Body of pancreas (tissue), 4 donors: ENCODE measurements at regions not wholly inside any gene's neighbourhood (a gene's known extent, or its start where the extent isn't known, plus 50 kb on each side); places are given as distances from the start of the nearest gene placed in this dataset.

ENCODE experiments used
- ATAC-seq: fragments of 150-250 bp; one replicate; pipeline ENCODE4 v1.9.1; 2016
- DNase-seq, 4 donors: peaks; one replicate each; pipeline ENCODE4 v3.0.0-alpha.2; 2019
- H3K27ac ChIP-seq, 4 donors: fragments of 200-600 bp; sonication (generic); 1 replicate in 3 of 4; 2 replicates in 1 of 4; pipeline versions ENCODE4 v1.5.1 to v1.6.1; 2016 to 2019; ENCODE audit warnings: mild to moderate bottlenecking in 1 of 4, mixed read lengths in 1 of 4, moderate library complexity in 1 of 4
- H3K27me3 ChIP-seq, 2 donors: fragments of 200-600 bp; sonication (generic); one replicate each; pipeline ENCODE4 v1.6.0; 2016; ENCODE audit warnings: mild to moderate bottlenecking in 1 of 2
- H3K36me3 ChIP-seq, 2 donors: fragments of 200-600 bp; sonication (generic); replicated peaks in 1 of 2; 2 replicates each; pipeline ENCODE4 v1.5.1; 2016; ENCODE audit warnings: low read depth in 2 of 2; ENCODE audit not compliant: insufficient read depth in 1 of 2
- H3K4me1 ChIP-seq: fragments of 200-600 bp; sonication (generic); one replicate; pipeline ENCODE4 v1.6.0; 2016
- H3K4me3 ChIP-seq, 2 donors: fragments of 200-600 bp; sonication (generic); 1 replicate in 1 of 2; 2 replicates in 1 of 2; pipeline ENCODE4 v1.5.1; 2016 to 2019
- H3K9me3 ChIP-seq, 3 donors: fragments of 200-600 bp; sonication (generic); 1 replicate in 2 of 3; 2 replicates in 1 of 3; pipeline ENCODE4 v1.5.1; 2016
- POLR2A ChIP-seq, 3 donors: fragments of 450-650 bp; IDR thresholded peaks; one replicate each; pipeline ENCODE4 v1.6.1; 2016; ENCODE audit warnings: antibody characterized with exemption in 3 of 3, mild to moderate bottlenecking in 2 of 3
- WGBS, 2 donors: methylation state at CpG; one replicate each; pipeline ENCODE4 v1.1.5; 2017; 5-methylcytosine and 5-hydroxymethylcytosine counted together
- intact Hi-C: fragments of 100-400 bp; cut with DNase I; formaldehyde crosslinking; loops from one replicate; pipeline ENCODE4 v1.15.1; 2023
- TF ChIP-seq, protein P1 (sequence below), 7 experiments: fragments of 450-650 bp in 4 of 7; fragments of 200-600 bp in 3 of 7; sonication (generic) in 3 of 7; IDR thresholded peaks; one replicate each; pipeline ENCODE4 v1.5.1; 2016 to 2019; ENCODE audit warnings: antibody characterized with exemption in 7 of 7

DNA sequence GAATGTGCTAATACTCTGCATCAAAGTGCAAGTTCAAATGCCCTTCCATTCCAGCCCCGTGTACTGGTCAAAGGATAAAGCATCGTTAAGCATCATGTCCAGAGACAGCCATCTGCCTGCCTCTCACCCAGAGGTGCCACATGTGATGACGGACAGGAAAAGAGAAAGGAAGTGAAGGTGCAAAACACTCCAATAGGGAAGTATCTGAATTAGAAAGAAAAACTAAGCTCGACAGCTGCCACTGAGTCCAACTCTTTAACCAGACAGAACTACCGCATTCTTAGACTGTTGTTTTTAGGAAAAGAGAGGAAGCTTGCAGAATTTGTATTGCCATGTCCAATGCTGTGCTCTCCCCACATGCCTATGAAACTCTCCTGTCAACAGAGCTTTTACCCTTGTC lies 465.0 kb upstream of the SOX5 start:
- no peak for DNase-seq
- ATAC-seq: no peak
- intact Hi-C loops: no loop called here
- Histone ChIP-seq H3K27me3 (no peaks in the 10 kb centered on the region), H3K4me3 (no peak overlapping the region), H3K27ac (no peak overlapping the region), H3K4me1 (no peaks in the 10 kb centered on the region), H3K36me3 (no peaks in the 10 kb centered on the region), H3K9me3 (no peaks in the 10 kb centered on the region)
- 45 to 56% methylated on average over 5 of the region's 5 CpGs for WGBS, 2 donors
- TF ChIP-seq, protein P1, sequence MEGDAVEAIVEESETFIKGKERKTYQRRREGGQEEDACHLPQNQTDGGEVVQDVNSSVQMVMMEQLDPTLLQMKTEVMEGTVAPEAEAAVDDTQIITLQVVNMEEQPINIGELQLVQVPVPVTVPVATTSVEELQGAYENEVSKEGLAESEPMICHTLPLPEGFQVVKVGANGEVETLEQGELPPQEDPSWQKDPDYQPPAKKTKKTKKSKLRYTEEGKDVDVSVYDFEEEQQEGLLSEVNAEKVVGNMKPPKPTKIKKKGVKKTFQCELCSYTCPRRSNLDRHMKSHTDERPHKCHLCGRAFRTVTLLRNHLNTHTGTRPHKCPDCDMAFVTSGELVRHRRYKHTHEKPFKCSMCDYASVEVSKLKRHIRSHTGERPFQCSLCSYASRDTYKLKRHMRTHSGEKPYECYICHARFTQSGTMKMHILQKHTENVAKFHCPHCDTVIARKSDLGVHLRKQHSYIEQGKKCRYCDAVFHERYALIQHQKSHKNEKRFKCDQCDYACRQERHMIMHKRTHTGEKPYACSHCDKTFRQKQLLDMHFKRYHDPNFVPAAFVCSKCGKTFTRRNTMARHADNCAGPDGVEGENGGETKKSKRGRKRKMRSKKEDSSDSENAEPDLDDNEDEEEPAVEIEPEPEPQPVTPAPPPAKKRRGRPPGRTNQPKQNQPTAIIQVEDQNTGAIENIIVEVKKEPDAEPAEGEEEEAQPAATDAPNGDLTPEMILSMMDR (IDR thresholded peaks at IDR 0.05): no peak
- TF ChIP-seq POLR2A (IDR thresholded peaks at IDR 0.05): no peak

DNA sequence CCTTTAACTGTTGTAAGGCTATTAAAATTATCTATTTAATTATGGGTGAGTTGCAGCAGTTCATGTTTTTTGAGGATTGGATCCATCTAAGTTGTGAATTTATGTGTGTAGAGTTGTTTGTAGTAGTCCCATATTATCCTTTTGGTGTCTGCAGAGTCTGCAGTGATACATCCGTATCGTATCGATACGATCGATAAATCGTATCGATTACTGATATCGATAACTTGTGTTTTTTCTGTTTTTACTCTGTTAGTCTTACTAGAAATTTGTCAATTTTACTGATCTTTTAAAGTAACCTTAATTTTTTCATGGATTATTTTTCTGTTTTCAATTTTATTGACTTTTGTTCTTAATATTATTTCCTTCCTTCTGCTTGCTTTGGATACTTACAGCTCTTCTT lies 462.5 kb upstream of the SOX5 start:
- 92 to 94% methylated on average over 8 of the region's 8 CpGs for WGBS, 2 donors
- ATAC-seq (no peak), DNase-seq (no peak)
- Histone ChIP-seq H3K4me3 (no peak overlapping the region), H3K27ac (no peak overlapping the region), H3K27me3 (no peaks in the 10 kb centered on the region), H3K36me3 (no peaks in the 10 kb centered on the region), H3K4me1 (no peaks in the 10 kb centered on the region), H3K9me3 (no peaks in the 10 kb centered on the region)
- TF ChIP-seq POLR2A (IDR thresholded peaks at IDR 0.05): no peak
- TF ChIP-seq, protein P1 (IDR thresholded peaks at IDR 0.05): no peak
- intact Hi-C loops: no loop called here

DNA sequence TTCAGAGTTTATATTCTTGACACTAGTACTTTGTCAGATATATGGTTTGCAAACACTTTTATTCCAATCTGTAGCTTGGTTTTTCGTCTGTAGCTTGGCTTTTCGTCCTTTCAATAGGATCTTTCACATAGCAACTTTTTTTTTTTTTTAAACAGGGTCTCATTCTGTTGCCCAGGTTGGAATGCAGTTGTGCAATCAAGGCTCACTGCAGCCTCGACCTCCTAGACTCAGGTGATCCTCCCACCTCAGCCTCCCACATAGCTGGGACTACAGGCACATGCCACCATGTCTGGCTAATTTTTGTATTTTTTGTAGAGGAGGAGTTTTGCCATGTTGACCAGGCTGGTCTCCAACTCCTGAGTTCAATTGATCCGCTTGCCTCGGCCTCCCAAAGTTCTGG lies 460.4 kb upstream of the SOX5 start:
- no peak overlapping the region for H3K27ac ChIP-seq

DNA sequence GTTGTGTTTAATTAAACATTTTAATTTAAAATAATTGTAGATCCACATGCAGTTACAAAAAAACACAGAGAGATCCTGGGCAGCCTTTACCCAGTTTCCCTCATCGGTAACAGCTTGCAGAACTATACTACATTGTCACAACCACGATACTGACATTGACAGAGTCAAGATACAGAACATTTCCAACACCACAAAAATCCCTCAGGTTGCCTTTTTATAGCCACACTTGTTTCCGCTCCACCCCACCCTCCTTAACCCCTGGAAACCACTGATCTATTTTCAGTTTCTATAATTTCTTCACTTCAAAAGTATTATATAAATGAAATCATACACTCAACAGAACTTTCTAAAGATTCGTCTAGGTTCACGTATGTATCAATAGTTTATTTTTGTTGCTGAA lies 458.8 kb upstream of the SOX5 start:
- no peak for DNase-seq
- Histone ChIP-seq H3K36me3 (no peaks in the 10 kb centered on the region), H3K27ac (no peak overlapping the region), H3K9me3 (no peaks in the 10 kb centered on the region), H3K4me3 (no peak overlapping the region), H3K4me1 (no peaks in the 10 kb centered on the region), H3K27me3 (no peaks in the 10 kb centered on the region)
- 72 to 78% methylated on average over 5 of the region's 5 CpGs for WGBS, 2 donors
- intact Hi-C loops: no loop called here
- TF ChIP-seq, protein P1 (IDR thresholded peaks at IDR 0.05): no peak
- TF ChIP-seq POLR2A (IDR thresholded peaks at IDR 0.05): no peak
- no peak for ATAC-seq

More for the DNA sequence above, 460.4 kb upstream of the SOX5 start:
- Histone ChIP-seq H3K9me3 (no peaks in the 10 kb centered on the region), H3K4me3 (no peak overlapping the region), H3K4me1 (no peaks in the 10 kb centered on the region), H3K27me3 (no peaks in the 10 kb centered on the region), H3K36me3 (no peaks in the 10 kb centered on the region)
- TF ChIP-seq POLR2A (IDR thresholded peaks at IDR 0.05): no peak
- TF ChIP-seq, protein P1 (IDR thresholded peaks at IDR 0.05): no peak
- DNase-seq (no peak), ATAC-seq (no peak)
- intact Hi-C loops: no loop called here
- 57 to 72% methylated on average over 5 of the region's 5 CpGs for WGBS, 2 donors

DNA sequence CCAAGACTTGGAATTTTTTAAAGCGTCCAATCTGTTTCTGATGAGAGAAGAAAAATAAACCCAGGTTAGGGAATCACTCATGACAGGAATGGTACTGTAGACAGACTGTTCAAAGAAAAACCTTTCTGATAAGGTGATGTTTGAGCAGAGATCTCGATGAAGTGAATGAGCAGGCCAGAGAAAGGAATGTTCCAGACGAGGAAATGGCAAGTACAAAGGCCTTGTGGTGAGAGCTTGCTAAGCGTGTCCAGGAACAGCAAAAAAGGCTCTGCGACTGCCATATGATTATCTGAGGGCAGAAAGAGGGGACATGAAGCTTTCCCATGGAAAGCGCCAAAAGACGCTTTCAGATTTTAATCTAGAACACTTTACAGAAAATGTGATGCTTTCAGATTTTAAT lies 458.4 kb upstream of the SOX5 start:
- Histone ChIP-seq H3K36me3 (no peaks in the 10 kb centered on the region), H3K9me3 (no peaks in the 10 kb centered on the region), H3K27me3 (no peaks in the 10 kb centered on the region), H3K4me1 (no peaks in the 10 kb centered on the region), H3K27ac (no peak overlapping the region), H3K4me3 (no peak overlapping the region)
- no peak for TF ChIP-seq POLR2A (IDR thresholded peaks at IDR 0.05)
- TF ChIP-seq, protein P1 (IDR thresholded peaks at IDR 0.05): no peak
- no peak for DNase-seq
- WGBS, 2 donors: 49 to 53% methylated on average over 7 of the region's 7 CpGs
- ATAC-seq: no peak
- intact Hi-C loops: no loop called here
